ENCODE measurements at regions not wholly inside any gene's neighbourhood (a gene's known extent, or its start where the extent isn't known, plus 50 kb on each side); places are given as distances from the start of the nearest gene placed in this dataset.

DNA sequence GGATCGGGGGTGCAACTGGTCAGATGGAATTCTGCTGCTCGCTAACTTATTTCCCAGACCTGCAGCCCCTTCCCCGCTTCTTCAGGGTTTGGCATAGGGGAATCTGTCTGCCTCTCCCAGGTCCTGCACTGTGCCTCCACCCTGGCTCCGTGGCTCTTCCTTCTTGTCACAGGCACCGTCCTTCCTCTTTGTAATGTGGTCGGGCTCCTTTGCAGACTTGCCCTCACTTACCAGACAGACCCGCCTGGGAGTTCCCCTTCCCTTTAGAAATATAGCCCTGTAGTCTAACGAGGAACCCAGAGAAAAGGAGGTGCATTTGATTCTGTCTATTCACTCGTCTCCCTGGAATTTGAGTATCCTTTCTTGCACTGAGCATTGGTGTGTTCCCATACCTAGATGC, 63.9 kb upstream of the PAX8 start:
- Histone ChIP-seq H3K36me3 (ENCODE audit: control insufficient read depth in 2 of 4, insufficient read depth in 4 of 4, low read length in 3 of 4) (no peaks in the 10 kb centered on the region), H3K9me3 (ENCODE audit: insufficient read depth in 2 of 2, low read depth in 1 of 2, low read length in 1 of 2) (no peaks in the 10 kb centered on the region), H3K4me1 (replicated peaks in 1 of 4; ENCODE audit: control insufficient read depth in 3 of 4, insufficient read depth in 4 of 4, low read length in 3 of 4) (peaks cover 0 to 4% (median 1%) of the 10 kb centered on the region in 4 experiments; a peak in 2 of 7 replicates), H2BK12ac (ENCODE audit: low read depth, low read length) (no peak overlapping the region), H2BK15ac (ENCODE audit: low read length) (no peak overlapping the region), H3K56ac (replicated peaks; ENCODE audit: insufficient read length, low read depth, low read length) (no peak overlapping the region), H3K23me2 (ENCODE audit: low read depth, low read length) (no peaks in the 10 kb centered on the region), H3K9ac (replicated peaks in 1 of 4; ENCODE audit: extremely low read depth in 1 of 4, low read depth in 3 of 4, low read length in 3 of 4) (no peak overlapping the region), H2BK20ac (ENCODE audit: low read length) (no peak overlapping the region), H2BK5ac (ENCODE audit: low read depth, low read length) (no peak overlapping the region), H3K27ac (ENCODE audit: low read depth, low read length) (no peak overlapping the region), H4K5ac (ENCODE audit: insufficient read length, low read depth, low read length) (no peak overlapping the region), H3K18ac (ENCODE audit: extremely low read depth, low read length) (no peak overlapping the region), H3K4me2 (ENCODE audit: insufficient read depth in 1 of 2, low read depth in 2 of 2, low read length in 2 of 2) (no peak overlapping the region), H3K79me2 (ENCODE audit: control insufficient read depth in 1 of 2, insufficient read depth in 2 of 2, low read length in 2 of 2) (no peaks in the 10 kb centered on the region), H2AK5ac (ENCODE audit: low read depth, low read length) (no peak overlapping the region), H3K14ac (ENCODE audit: insufficient read length) (no peak overlapping the region), H4K91ac (replicated peaks; ENCODE audit: insufficient read length, low read length) (no peak overlapping the region), H4K8ac (ENCODE audit: extremely low read depth, insufficient read depth, low read length) (no peak overlapping the region), H3K23ac (ENCODE audit: insufficient read length) (no peak overlapping the region), H3K27me3 (replicated peaks in 1 of 4; ENCODE audit: control insufficient read depth in 3 of 4, extremely low read depth in 1 of 4, insufficient read depth in 3 of 4, low read length in 3 of 4) (no peaks in the 10 kb centered on the region), H2BK120ac (replicated peaks; ENCODE audit: low read depth, low read length) (no peak overlapping the region), H3K4me3 (ENCODE audit: extremely low read depth in 1 of 4, insufficient read depth in 2 of 4, low read depth in 3 of 4, low read length in 4 of 4) (no peak overlapping the region), H2AFZ (ENCODE audit: low read length) (no peak overlapping the region), H3K79me1 (ENCODE audit: low read depth, low read length) (no peaks in the 10 kb centered on the region), H4K20me1 (replicated peaks in 1 of 2; ENCODE audit: control insufficient read depth in 1 of 2, insufficient read depth in 2 of 2, low read length in 2 of 2) (no peaks in the 10 kb centered on the region), H3K4ac (replicated peaks; ENCODE audit: insufficient read length, low read depth, low read length) (no peak overlapping the region)
- DNase-seq (ENCODE audit: low read depth in 1 of 2, low spot score in 2 of 2), result no peak
- POLR2A ChIA-PET (ENCODE audit: partially characterized antibody), result no interaction called here
- CTCF ChIA-PET (ENCODE audit: partially characterized antibody), result no interaction called here
- no peak for FAIRE-seq
- 68% methylated on average over 9 of the region's 9 CpGs; no CpG with 5 or more reads in 1 of the 2 experiments for WGBS, 2 experiments (ENCODE audit: extremely low coverage in 1 of 2, insufficient coverage in 1 of 2, insufficient read length in 1 of 2, insufficient replicate concordance in 2 of 2, low coverage in 1 of 2, low lambda C conversion rate in 2 of 2, missing lambda C conversion rate in 1 of 2)
- no peak for TF ChIP-seq ATF2 (IDR thresholded peaks at IDR 0.05; ENCODE audit: low read length)
- TF ChIP-seq SIN3A (conservative IDR thresholded peaks at IDR 0.05 in 1 of 2, IDR thresholded peaks at IDR 0.05 in 1 of 2; ENCODE audit: low read depth in 1 of 2, low read length in 2 of 2), result no peak
- no peak for TF ChIP-seq SRF (IDR thresholded peaks at IDR 0.05; ENCODE audit: low read depth, low read length)
- no peak for TF ChIP-seq YY1 (IDR thresholded peaks at IDR 0.05; ENCODE audit: low read depth, low read length)
- no peak for TF ChIP-seq JUN (IDR thresholded peaks at IDR 0.05; ENCODE audit: low read depth, low read length)
- no peak for TF ChIP-seq POLR2A (IDR thresholded peaks at IDR 0.05; ENCODE audit: control extremely low read depth in 1 of 2, low read depth in 2 of 2, low read length in 2 of 2)
- TF ChIP-seq, protein P1, sequence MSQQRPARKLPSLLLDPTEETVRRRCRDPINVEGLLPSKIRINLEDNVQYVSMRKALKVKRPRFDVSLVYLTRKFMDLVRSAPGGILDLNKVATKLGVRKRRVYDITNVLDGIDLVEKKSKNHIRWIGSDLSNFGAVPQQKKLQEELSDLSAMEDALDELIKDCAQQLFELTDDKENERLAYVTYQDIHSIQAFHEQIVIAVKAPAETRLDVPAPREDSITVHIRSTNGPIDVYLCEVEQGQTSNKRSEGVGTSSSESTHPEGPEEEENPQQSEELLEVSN (IDR thresholded peaks at IDR 0.05), result no peak
- no peak for TF ChIP-seq CEBPB (IDR thresholded peaks at IDR 0.05; ENCODE audit: low read depth, low read length)
- TF ChIP-seq FOSL1 (IDR thresholded peaks at IDR 0.05; ENCODE audit: insufficient read depth, low read depth, low read length), result no peak
- no peak for TF ChIP-seq HDAC6 (IDR thresholded peaks at IDR 0.05; ENCODE audit: low read depth, low read length)
- TF ChIP-seq TEAD4 (IDR thresholded peaks at IDR 0.05; ENCODE audit: low read depth, low read length), result no peak
- no peak for TF ChIP-seq SP2 (IDR thresholded peaks at IDR 0.05; ENCODE audit: low read length)
- no peak for TF ChIP-seq KDM1A (IDR thresholded peaks at IDR 0.05; ENCODE audit: borderline replicate concordance, low read length)
